CD14-positive monocyte (primary cell): ENCODE measurements at regions not wholly inside any gene's neighbourhood (a gene's known extent, or its start where the extent isn't known, plus 50 kb on each side); places are given as distances from the start of the nearest gene placed in this dataset.

Experiments
- DNase-seq, 3 donors: peaks; one replicate each; pipeline ENCODE4 v3.0.0-alpha.2; 2011 to 2022
- H2AFZ ChIP-seq: 2 replicates; pipeline ENCODE4 v1.6.0; 2012; ENCODE audit warnings: mild to moderate bottlenecking, low read depth, low read length, inconsistent platforms; ENCODE audit not compliant: insufficient read depth, poor library complexity, severe bottlenecking
- H3K27ac ChIP-seq, 2 donors: 1 replicate in 1 of 2; 2 replicates in 1 of 2; pipeline ENCODE4 v1.5.1; 2012 to 2013; ENCODE audit warnings: low read length in 2 of 2, control low read depth in 1 of 2, inconsistent platforms in 1 of 2, low read depth in 1 of 2, mild to moderate bottlenecking in 1 of 2
- H3K27me3 ChIP-seq, 2 donors: one replicate each; pipeline versions ENCODE4 v1.6.0 to v1.6.1; 2011 to 2013; ENCODE audit warnings: low read length in 2 of 2; ENCODE audit not compliant: control insufficient read depth in 2 of 2, insufficient read depth in 2 of 2
- H3K36me3 ChIP-seq, 2 donors: replicated peaks in 1 of 2; 1 replicate in 1 of 2; 2 replicates in 1 of 2; pipeline versions ENCODE4 v1.5.1 to v1.6.1; 2012 to 2013; ENCODE audit warnings: low read length in 2 of 2, control low read depth in 1 of 2, inconsistent platforms in 1 of 2, mild to moderate bottlenecking in 1 of 2; ENCODE audit not compliant: insufficient read depth in 2 of 2, control insufficient read depth in 1 of 2
- H3K4me1 ChIP-seq, 2 donors: 1 replicate in 1 of 2; 2 replicates in 1 of 2; pipeline versions ENCODE4 v1.5.1 to v1.6.1; 2012 to 2013; ENCODE audit warnings: low read length in 2 of 2, control low read depth in 1 of 2, inconsistent platforms in 1 of 2, mild to moderate bottlenecking in 1 of 2, moderate library complexity in 1 of 2; ENCODE audit not compliant: insufficient read depth in 2 of 2, control insufficient read depth in 1 of 2
- H3K4me2 ChIP-seq: replicated peaks from 2 replicates; pipeline ENCODE3; 2012; ENCODE audit warnings: low read length, moderate library complexity, mild to moderate bottlenecking; ENCODE audit not compliant: poor library complexity, severe bottlenecking; ENCODE audit errors: extremely low read depth
- H3K4me3 ChIP-seq, 3 experiments: fragments of 200-600 bp in 1 of 3; sonication (generic) in 1 of 3; replicated peaks in 1 of 3; 1 replicate in 2 of 3; 2 replicates in 1 of 3; pipeline ENCODE4 v1.5.1; 2011 to 2013; ENCODE audit warnings: low read length in 3 of 3, mild to moderate bottlenecking in 3 of 3, control low read depth in 2 of 3, low read depth in 2 of 3, inconsistent platforms in 1 of 3, moderate library complexity in 1 of 3
- H3K79me2 ChIP-seq: 2 replicates; pipeline ENCODE4 v1.6.0; 2012; ENCODE audit warnings: mild to moderate bottlenecking, control low read depth, inconsistent platforms, low read length, moderate library complexity; ENCODE audit not compliant: insufficient read depth
- H3K9ac ChIP-seq: 2 replicates; pipeline ENCODE4 v1.6.0; 2017; ENCODE audit warnings: low read length, mild to moderate bottlenecking; ENCODE audit not compliant: insufficient read depth, poor library complexity, severe bottlenecking
- H3K9me3 ChIP-seq, 2 donors: replicated peaks in 1 of 2; 1 replicate in 1 of 2; 2 replicates in 1 of 2; pipeline versions ENCODE4 v1.5.1 to v1.6.1; 2012 to 2013; ENCODE audit warnings: low read length in 2 of 2, control low read depth in 1 of 2; ENCODE audit not compliant: control insufficient read depth in 1 of 2, insufficient read depth in 1 of 2
- H4K20me1 ChIP-seq: 2 replicates; pipeline ENCODE4 v1.6.0; 2012; ENCODE audit warnings: mild to moderate bottlenecking, low read length, control low read depth, moderate library complexity; ENCODE audit not compliant: insufficient read depth
- H3K27ac Mint-ChIP-seq, 7 donors: one replicate each; pipeline ENCODE4 v1.8.0; 2020; ENCODE audit warnings: mild to moderate bottlenecking in 7 of 7, mixed read lengths in 7 of 7, moderate library complexity in 6 of 7, inconsistent platforms in 2 of 7
- H3K27me3 Mint-ChIP-seq, 3 donors: one replicate each; pipeline ENCODE4 v1.8.0; 2021 to 2022; ENCODE audit warnings: low read depth in 3 of 3, mild to moderate bottlenecking in 3 of 3, mixed read lengths in 3 of 3, moderate library complexity in 3 of 3, inconsistent platforms in 1 of 3
- H3K36me3 Mint-ChIP-seq, 2 donors: one replicate each; pipeline ENCODE4 v1.8.0; 2020; ENCODE audit warnings: mixed read lengths in 2 of 2, inconsistent platforms in 1 of 2, mild to moderate bottlenecking in 1 of 2
- H3K4me1 Mint-ChIP-seq: one replicate; pipeline ENCODE4 v1.8.0; 2020; ENCODE audit warnings: mild to moderate bottlenecking, mixed read lengths
- H3K4me3 Mint-ChIP-seq, 2 donors: one replicate each; pipeline ENCODE4 v1.8.0; 2020; ENCODE audit warnings: mild to moderate bottlenecking in 2 of 2, mixed read lengths in 2 of 2, moderate library complexity in 1 of 2
- H3K9me3 Mint-ChIP-seq, 7 donors: one replicate each; pipeline ENCODE4 v1.8.0; 2020 to 2022; ENCODE audit warnings: mixed read lengths in 7 of 7, mild to moderate bottlenecking in 6 of 7, moderate library complexity in 6 of 7, inconsistent platforms in 2 of 7
- WGBS: methylation state at CpG from one replicate; pipeline ENCODE4 v1.1.5; 2013; ENCODE audit warnings: missing lambda C conversion rate; ENCODE audit not compliant: insufficient coverage; 5-methylcytosine and 5-hydroxymethylcytosine counted together
- intact Hi-C, 2 donors: fragments of 100-400 bp; cut with micrococcal nuclease; formaldehyde crosslinking; loops; one replicate each; pipeline versions ENCODE4 v1.15.0 to v1.15.1; 2023
- TF ChIP-seq, protein P1 (sequence below): fragments of 200-600 bp; IDR thresholded peaks from one replicate; pipeline ENCODE4 v1.8.0; 2022; ENCODE audit warnings: antibody characterized with exemption, mild to moderate bottlenecking

DNA sequence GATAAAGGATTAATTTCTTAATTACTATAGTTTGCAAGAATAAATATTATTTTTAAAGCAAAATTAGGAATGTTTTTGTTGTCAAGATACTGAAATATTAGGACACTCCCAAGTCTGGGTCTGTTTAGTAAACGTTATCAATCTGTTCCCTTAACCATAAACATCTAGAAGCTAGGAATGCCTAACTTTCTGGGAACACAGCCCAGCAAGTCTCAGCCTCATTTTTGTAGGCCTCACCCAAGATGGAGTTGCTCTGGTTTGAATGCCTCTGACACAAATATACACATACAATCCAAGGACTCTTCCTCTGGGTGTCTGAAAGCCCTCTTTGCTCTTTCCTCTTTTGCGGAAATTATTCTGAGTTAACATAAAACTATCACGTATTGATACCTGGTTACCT is 487.4 kb upstream of the CELF2 start:
- DNase-seq = no peak
- Histone ChIP-seq H3K27ac (no peak overlapping the region), H3K4me2 (no peak overlapping the region), H3K27me3 (no peaks in the 10 kb centered on the region), H3K79me2 (no peaks in the 10 kb centered on the region), H2AFZ (no peak overlapping the region), H3K4me3 (no peak overlapping the region), H3K9me3 (no peaks in the 10 kb centered on the region), H3K36me3 (no peaks in the 10 kb centered on the region), H4K20me1 (no peaks in the 10 kb centered on the region), H3K9ac (no peak overlapping the region), H3K4me1 (no peaks in the 10 kb centered on the region)
- Mint-ChIP-seq H3K27me3 (peaks cover 0 to 3% (median 0%) of the 10 kb centered on the region in 3 donors), H3K27ac (no peak overlapping the region), H3K4me3 (no peak overlapping the region), H3K36me3 (no peaks in the 10 kb centered on the region), H3K4me1 (no peaks in the 10 kb centered on the region), H3K9me3 (peaks cover 0 to 9% (median under 1%) of the 10 kb centered on the region in 7 donors)
- TF ChIP-seq, protein P1, sequence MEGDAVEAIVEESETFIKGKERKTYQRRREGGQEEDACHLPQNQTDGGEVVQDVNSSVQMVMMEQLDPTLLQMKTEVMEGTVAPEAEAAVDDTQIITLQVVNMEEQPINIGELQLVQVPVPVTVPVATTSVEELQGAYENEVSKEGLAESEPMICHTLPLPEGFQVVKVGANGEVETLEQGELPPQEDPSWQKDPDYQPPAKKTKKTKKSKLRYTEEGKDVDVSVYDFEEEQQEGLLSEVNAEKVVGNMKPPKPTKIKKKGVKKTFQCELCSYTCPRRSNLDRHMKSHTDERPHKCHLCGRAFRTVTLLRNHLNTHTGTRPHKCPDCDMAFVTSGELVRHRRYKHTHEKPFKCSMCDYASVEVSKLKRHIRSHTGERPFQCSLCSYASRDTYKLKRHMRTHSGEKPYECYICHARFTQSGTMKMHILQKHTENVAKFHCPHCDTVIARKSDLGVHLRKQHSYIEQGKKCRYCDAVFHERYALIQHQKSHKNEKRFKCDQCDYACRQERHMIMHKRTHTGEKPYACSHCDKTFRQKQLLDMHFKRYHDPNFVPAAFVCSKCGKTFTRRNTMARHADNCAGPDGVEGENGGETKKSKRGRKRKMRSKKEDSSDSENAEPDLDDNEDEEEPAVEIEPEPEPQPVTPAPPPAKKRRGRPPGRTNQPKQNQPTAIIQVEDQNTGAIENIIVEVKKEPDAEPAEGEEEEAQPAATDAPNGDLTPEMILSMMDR = no peak
- intact Hi-C loops = no loop called here
- WGBS = no CpG with 5 or more reads among the region's 3 CpGs

DNA sequence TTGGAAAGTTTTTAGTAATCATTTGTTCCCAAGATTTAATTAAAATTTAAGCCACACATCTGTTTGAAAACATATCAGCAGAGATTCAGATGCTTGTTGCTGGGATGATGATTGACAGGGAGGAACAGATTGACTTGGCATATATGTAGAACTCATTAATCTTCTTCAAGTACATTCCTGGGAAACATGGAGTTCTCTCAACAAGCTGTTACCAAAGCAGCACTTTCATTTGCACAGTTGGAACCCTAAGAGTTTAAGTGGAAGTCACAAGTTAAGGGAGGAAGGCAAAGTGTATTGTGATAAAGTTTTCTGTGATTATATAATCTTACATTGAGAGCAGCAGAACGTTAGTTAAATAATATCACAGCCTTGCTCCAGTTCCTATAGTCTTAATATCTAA is 485.4 kb upstream of the CELF2 start:
- TF ChIP-seq, protein P1 = no peak
- DNase-seq = no peak
- Histone ChIP-seq H3K4me2 (no peak overlapping the region), H3K27me3 (no peaks in the 10 kb centered on the region), H3K4me1 (no peaks in the 10 kb centered on the region), H3K4me3 (no peak overlapping the region), H3K79me2 (no peaks in the 10 kb centered on the region), H3K36me3 (no peaks in the 10 kb centered on the region), H3K27ac (no peak overlapping the region), H2AFZ (no peak overlapping the region), H3K9me3 (no peaks in the 10 kb centered on the region), H4K20me1 (no peaks in the 10 kb centered on the region), H3K9ac (no peak overlapping the region)
- no peak overlapping the region for H3K4me3 Mint-ChIP-seq
- no peaks in the 10 kb centered on the region for H3K4me1 Mint-ChIP-seq
- no peak overlapping the region for H3K27ac Mint-ChIP-seq
- no CpG with 5 or more reads among the region's 1 CpG for WGBS
- H3K36me3 Mint-ChIP-seq = no peaks in the 10 kb centered on the region
- intact Hi-C loops = no loop called here
- H3K9me3 Mint-ChIP-seq = peaks cover 0 to 16% (median 4%) of the 10 kb centered on the region in 7 donors
- peaks cover 0 to 3% (median 0%) of the 10 kb centered on the region in 3 donors for H3K27me3 Mint-ChIP-seq
